Fibroblast of lung (primary cell): ENCODE measurements at regions not wholly inside any gene's neighbourhood (a gene's known extent, or its start where the extent isn't known, plus 50 kb on each side); places are given as distances from the start of the nearest gene placed in this dataset.

Experiments used
- DNase-seq, 2 donors: peaks; one replicate each; pipeline versions ENCODE4 v3.0.0 to v3.0.0-alpha.2; 2010; ENCODE audit warnings: low read depth in 2 of 2
- H2AFZ ChIP-seq: 2 replicates; pipeline ENCODE4 v1.5.1; 2012; ENCODE audit warnings: low read length, control low read depth, inconsistent platforms
- H3K27ac ChIP-seq: 2 replicates; pipeline ENCODE4 v1.5.1; 2011; ENCODE audit warnings: low read length, control low read depth; ENCODE audit not compliant: insufficient read depth
- H3K27me3 ChIP-seq: 2 replicates; pipeline ENCODE4 v1.5.1; 2011; ENCODE audit warnings: mild to moderate bottlenecking, low read length; ENCODE audit not compliant: control insufficient read depth, insufficient read depth
- H3K36me3 ChIP-seq: 2 replicates; pipeline ENCODE4 v1.5.1; 2011; ENCODE audit warnings: low read length; ENCODE audit not compliant: control insufficient read depth, insufficient read depth
- H3K4me1 ChIP-seq: 2 replicates; pipeline ENCODE4 v1.5.1; 2011; ENCODE audit warnings: low read length; ENCODE audit not compliant: control insufficient read depth, insufficient read depth; ENCODE audit errors: extremely low read depth
- H3K4me2 ChIP-seq: 2 replicates; pipeline ENCODE4 v1.5.1; 2011; ENCODE audit warnings: low read length, control low read depth; ENCODE audit not compliant: insufficient read depth; ENCODE audit errors: extremely low read depth
- H3K4me3 ChIP-seq, 4 experiments: fragments of 200-600 bp in 1 of 4; sonication (generic) in 1 of 4; replicated peaks in 1 of 4; 2 replicates each; pipeline ENCODE4 v1.5.1; 2011 to 2016; ENCODE audit warnings: low read length in 4 of 4, low read depth in 3 of 4, mild to moderate bottlenecking in 3 of 4, control low read depth in 2 of 4, inconsistent platforms in 1 of 4, mixed read lengths in 1 of 4; ENCODE audit not compliant: insufficient read depth in 1 of 4; ENCODE audit errors: control extremely low read depth in 1 of 4
- H3K79me2 ChIP-seq: 2 replicates; pipeline ENCODE4 v1.5.1; 2012; ENCODE audit warnings: mild to moderate bottlenecking, low read length, inconsistent platforms; ENCODE audit not compliant: control insufficient read depth, insufficient read depth
- H3K9ac ChIP-seq: 2 replicates; pipeline ENCODE4 v1.5.1; 2011; ENCODE audit warnings: mild to moderate bottlenecking, low read length, control low read depth; ENCODE audit not compliant: insufficient read depth
- H3K9me3 ChIP-seq: 2 replicates; pipeline ENCODE4 v1.5.1; 2012; ENCODE audit warnings: low read depth, low read length; ENCODE audit not compliant: control insufficient read depth, insufficient read depth
- H4K20me1 ChIP-seq: 2 replicates; pipeline ENCODE4 v1.5.1; 2011; ENCODE audit warnings: low read length; ENCODE audit not compliant: control insufficient read depth, insufficient read depth; ENCODE audit errors: extremely low read depth
- CTCF ChIP-seq, 2 donors: IDR thresholded peaks in 1 of 2; conservative IDR thresholded peaks in 1 of 2; 1 replicate in 1 of 2; 2 replicates in 1 of 2; pipeline ENCODE4 v1.5.1; 2011 to 2012; ENCODE audit warnings: low read length in 2 of 2, control low read depth in 1 of 2, inconsistent platforms in 1 of 2, low read depth in 1 of 2, mild to moderate bottlenecking in 1 of 2
- EZH2 ChIP-seq: IDR thresholded peaks from 2 replicates; pipeline ENCODE4 v1.5.1; 2012; ENCODE audit warnings: low read length, control low read depth, mild to moderate bottlenecking; ENCODE audit errors: missing control alignments

GRCh38 chr4:135194477-135194876 lies 992.9 kb upstream of the PABPC4L start:
- Histone ChIP-seq H3K27ac (no peak overlapping the region), H3K9ac (no peak overlapping the region), H3K4me2 (no peak overlapping the region), H3K27me3 (no peaks in the 10 kb centered on the region), H3K4me1 (peaks cover 6% of the 10 kb centered on the region), H3K4me3 (no peak overlapping the region), H3K36me3 (no peaks in the 10 kb centered on the region), H3K79me2 (no peaks in the 10 kb centered on the region), H4K20me1 (no peaks in the 10 kb centered on the region), H3K9me3 (no peaks in the 10 kb centered on the region), H2AFZ (no peak overlapping the region)
- TF ChIP-seq EZH2 (no peak), CTCF (conservative IDR thresholded peaks at IDR 0.05 in 1 of 2, IDR thresholded peaks at IDR 0.05 in 1 of 2; ENCODE audit: low read depth in 1 of 2, low read length in 2 of 2) (no peak)
- no peak for DNase-seq

DNA sequence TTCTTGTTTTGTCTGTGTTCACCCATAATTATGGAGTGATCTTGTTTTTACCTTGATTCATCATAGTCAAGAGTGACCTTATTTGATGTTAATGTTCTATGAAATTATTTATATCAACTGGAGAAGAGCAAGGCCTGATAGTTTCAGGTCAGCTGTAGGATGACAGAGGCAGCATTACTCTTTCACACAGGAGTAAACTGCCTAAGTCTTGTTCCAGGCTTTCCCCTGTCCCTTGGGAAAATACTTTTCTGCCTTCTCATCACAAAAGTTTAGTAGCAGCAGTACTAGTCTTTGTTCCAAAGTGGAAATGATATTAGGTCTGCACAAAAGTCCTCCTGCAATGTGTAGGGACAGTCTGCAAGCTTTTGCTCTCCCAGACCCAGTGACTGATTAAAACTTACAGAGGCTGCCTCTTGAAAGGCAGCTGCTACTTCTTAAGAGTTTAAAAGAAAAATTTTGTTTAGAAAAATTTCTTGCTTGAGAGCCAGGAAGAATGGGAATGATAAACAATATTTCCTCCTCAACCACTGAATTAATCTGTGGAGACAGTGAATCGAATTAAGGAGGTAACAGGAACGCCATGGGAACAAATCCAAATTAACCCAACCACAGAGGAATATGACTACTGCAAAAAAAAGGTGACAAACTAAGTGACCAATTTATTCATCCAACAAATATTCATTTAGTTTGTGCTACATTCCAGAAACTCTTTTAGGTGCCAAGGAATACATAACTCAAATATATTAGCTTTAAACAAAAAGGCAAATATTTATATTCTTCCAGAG lies 991.4 kb upstream of the PABPC4L start:
- no peaks in the 10 kb centered on the region for H3K36me3 ChIP-seq
- H3K27ac ChIP-seq, result no peak overlapping the region
- no peak for TF ChIP-seq CTCF (conservative IDR thresholded peaks at IDR 0.05 in 1 of 2, IDR thresholded peaks at IDR 0.05 in 1 of 2; ENCODE audit: low read depth in 1 of 2, low read length in 2 of 2)
- TF ChIP-seq EZH2, result no peak
- H4K20me1 ChIP-seq, result no peaks in the 10 kb centered on the region
- H3K27me3 ChIP-seq, result no peaks in the 10 kb centered on the region
- H2AFZ ChIP-seq, result no peak overlapping the region
- H3K4me2 ChIP-seq, result no peak overlapping the region
- no peak overlapping the region for H3K9ac ChIP-seq
- no peaks in the 10 kb centered on the region for H3K9me3 ChIP-seq
- H3K4me1 ChIP-seq, result peaks cover 6% of the 10 kb centered on the region
- peak in 1 of 2 donors; percentile 70 for DNase-seq
- no peak overlapping the region for H3K4me3 ChIP-seq
- H3K79me2 ChIP-seq, result no peaks in the 10 kb centered on the region

DNA sequence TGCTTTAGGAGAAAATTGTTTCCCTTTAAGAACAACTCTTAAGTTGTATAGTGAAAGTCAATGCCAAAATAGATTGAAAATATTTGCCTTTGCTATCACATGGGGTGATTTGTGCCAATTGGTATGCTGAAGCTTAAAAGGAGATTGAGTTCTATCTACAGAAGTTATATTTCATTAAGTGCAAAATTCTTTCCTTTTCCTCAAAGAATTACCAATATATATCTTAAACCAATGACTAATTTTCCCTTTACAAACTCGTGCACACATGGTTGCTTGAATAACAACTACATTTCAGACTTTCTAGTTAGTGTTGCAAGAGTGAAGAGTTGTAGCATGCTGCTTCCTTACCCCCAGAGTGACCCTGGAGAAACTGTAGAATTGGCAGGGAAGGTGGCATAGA lies 990.0 kb upstream of the PABPC4L start:
- no peak for DNase-seq
- no peak overlapping the region for H3K4me2 ChIP-seq
- no peak overlapping the region for H2AFZ ChIP-seq
- H3K9me3 ChIP-seq, result no peaks in the 10 kb centered on the region
- no peak overlapping the region for H3K9ac ChIP-seq
- H3K36me3 ChIP-seq, result no peaks in the 10 kb centered on the region
- H3K4me1 ChIP-seq, result peaks cover 6% of the 10 kb centered on the region
- H3K4me3 ChIP-seq, result no peak overlapping the region
- H4K20me1 ChIP-seq, result no peaks in the 10 kb centered on the region
- TF ChIP-seq EZH2, result no peak
- no peak for TF ChIP-seq CTCF (conservative IDR thresholded peaks at IDR 0.05 in 1 of 2, IDR thresholded peaks at IDR 0.05 in 1 of 2; ENCODE audit: low read depth in 1 of 2, low read length in 2 of 2)
- no peaks in the 10 kb centered on the region for H3K27me3 ChIP-seq
- no peak overlapping the region for H3K27ac ChIP-seq
- H3K79me2 ChIP-seq, result no peaks in the 10 kb centered on the region
